Calu3 (cell line): ENCODE measurements at regions not wholly inside any gene's neighbourhood (a gene's known extent, or its start where the extent isn't known, plus 50 kb on each side); places are given as distances from the start of the nearest gene placed in this dataset.
A peak's percentile ranks its signal among the peaks of the same experiment; 100 is the strongest.

ENCODE experiments used
- BruUV-seq: library from RNA; stranded (reverse); fragments of 400-500 nt; replicated peaks from 2 replicates; lab custom pipeline; 2021; lab: Mats Ljungman, UMichigan
- CTCF ChIA-PET: fragments of 300-600 bp; sonication (Branson Sonifier 250); formaldehyde crosslinking; loops from one replicate; lab custom pipeline; 2022; ENCODE audit warnings: antibody characterized with exemption; lab: Charles Lee
- DNase-seq: peaks from one replicate; pipeline ENCODE4 v3.0.0; 2022
- H3K27ac Mint-ChIP-seq: one replicate; pipeline ENCODE4 v1.8.0; 2022; ENCODE audit warnings: mixed read lengths; ENCODE audit not compliant: unreplicated experiment
- H3K27me3 Mint-ChIP-seq: one replicate; pipeline ENCODE4 v1.8.0; 2022; ENCODE audit warnings: mixed read lengths; ENCODE audit not compliant: unreplicated experiment
- H3K36me3 Mint-ChIP-seq: one replicate; pipeline ENCODE4 v1.8.0; 2022; ENCODE audit warnings: mild to moderate bottlenecking, moderate library complexity, mixed read lengths; ENCODE audit not compliant: insufficient read depth, unreplicated experiment
- H3K4me1 Mint-ChIP-seq: one replicate; pipeline ENCODE4 v1.8.0; 2022; ENCODE audit warnings: mild to moderate bottlenecking, low read depth, mixed read lengths; ENCODE audit not compliant: unreplicated experiment
- H3K4me3 Mint-ChIP-seq: one replicate; pipeline ENCODE4 v1.8.0; 2022; ENCODE audit warnings: mild to moderate bottlenecking, low read depth, moderate library complexity, mixed read lengths; ENCODE audit not compliant: unreplicated experiment
- H3K9me3 Mint-ChIP-seq: one replicate; pipeline ENCODE4 v1.8.0; 2022; ENCODE audit warnings: low read depth, mixed read lengths; ENCODE audit not compliant: unreplicated experiment
- intact Hi-C: fragments of 100-400 bp; cut with micrococcal nuclease; formaldehyde crosslinking; loops from one replicate; pipeline ENCODE4 v1.10.0; 2022; ENCODE audit not compliant: unreplicated experiment
- TF ChIP-seq, protein P1 (sequence below): fragments of 200-600 bp; IDR thresholded peaks from one replicate; pipeline ENCODE4 v1.8.0; 2022; ENCODE audit warnings: antibody characterized with exemption; ENCODE audit not compliant: unreplicated experiment

DNA sequence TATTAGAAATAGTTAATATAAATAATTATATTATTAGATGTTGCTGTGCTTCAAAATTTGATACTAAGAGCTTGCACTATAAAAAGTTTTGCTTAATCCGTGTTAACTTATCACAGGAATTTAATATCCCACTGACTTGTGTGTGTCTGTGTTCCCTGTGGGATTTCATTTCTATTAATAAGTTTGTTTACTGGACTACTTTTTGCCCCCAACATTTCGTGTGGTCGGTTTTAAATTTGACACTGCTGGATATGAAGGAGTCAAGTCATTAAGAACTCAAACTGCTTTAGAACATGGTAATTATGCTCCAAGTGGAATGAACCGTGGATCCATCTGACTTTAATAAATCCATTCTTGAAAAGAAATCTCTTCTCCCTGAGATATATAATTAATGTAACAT is 182.2 kb upstream of the NUDT4 start:
- intact Hi-C loops, result loop anchor here (5.0 kb wide), 1 partner anchor 48 kb away; no protein-coding TSS in a partner anchor
- H3K36me3 Mint-ChIP-seq, result no peaks in the 10 kb centered on the region

DNA sequence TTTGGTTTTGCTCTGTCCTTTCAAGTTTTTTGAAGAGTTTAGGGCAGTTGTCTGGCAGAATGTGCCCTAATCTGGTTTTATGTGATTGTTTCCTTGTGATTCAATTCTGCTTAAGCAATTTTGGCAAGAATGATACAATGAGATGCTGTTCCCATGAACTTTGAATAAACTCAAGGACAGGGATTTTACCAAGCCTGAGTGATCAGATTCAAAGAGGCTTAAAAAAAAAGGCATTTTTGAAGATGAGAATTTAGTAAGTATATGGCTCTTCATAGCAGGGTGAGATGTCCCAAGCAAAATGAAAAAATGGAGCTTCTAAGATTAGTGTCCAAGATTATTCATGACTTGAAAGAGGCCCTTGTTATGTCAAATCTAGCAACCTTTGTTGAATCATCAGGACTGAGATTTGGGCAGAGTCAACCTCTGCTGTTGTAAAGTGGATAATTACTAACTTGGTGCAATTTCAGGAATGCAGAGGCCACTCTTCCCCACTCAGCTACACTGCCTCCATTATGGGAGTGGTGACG is 180.6 kb upstream of the NUDT4 start:
- CTCF ChIA-PET, result interaction anchor here (0.5 kb wide), 1 partner anchor 187 kb away, joined by 5 read pairs; no protein-coding TSS in a partner anchor
- H3K9me3 Mint-ChIP-seq, result no peaks in the 10 kb centered on the region
- no peak overlapping the region for H3K4me3 Mint-ChIP-seq
- H3K4me1 Mint-ChIP-seq, result peaks cover 38% of the 10 kb centered on the region
- H3K27ac Mint-ChIP-seq, result no peak overlapping the region
- DNase-seq, result no peak
- H3K27me3 Mint-ChIP-seq, result no peaks in the 10 kb centered on the region
- TF ChIP-seq, protein P1, sequence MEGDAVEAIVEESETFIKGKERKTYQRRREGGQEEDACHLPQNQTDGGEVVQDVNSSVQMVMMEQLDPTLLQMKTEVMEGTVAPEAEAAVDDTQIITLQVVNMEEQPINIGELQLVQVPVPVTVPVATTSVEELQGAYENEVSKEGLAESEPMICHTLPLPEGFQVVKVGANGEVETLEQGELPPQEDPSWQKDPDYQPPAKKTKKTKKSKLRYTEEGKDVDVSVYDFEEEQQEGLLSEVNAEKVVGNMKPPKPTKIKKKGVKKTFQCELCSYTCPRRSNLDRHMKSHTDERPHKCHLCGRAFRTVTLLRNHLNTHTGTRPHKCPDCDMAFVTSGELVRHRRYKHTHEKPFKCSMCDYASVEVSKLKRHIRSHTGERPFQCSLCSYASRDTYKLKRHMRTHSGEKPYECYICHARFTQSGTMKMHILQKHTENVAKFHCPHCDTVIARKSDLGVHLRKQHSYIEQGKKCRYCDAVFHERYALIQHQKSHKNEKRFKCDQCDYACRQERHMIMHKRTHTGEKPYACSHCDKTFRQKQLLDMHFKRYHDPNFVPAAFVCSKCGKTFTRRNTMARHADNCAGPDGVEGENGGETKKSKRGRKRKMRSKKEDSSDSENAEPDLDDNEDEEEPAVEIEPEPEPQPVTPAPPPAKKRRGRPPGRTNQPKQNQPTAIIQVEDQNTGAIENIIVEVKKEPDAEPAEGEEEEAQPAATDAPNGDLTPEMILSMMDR, result no peak
- intact Hi-C loops, result loop anchor here (5.0 kb wide), 1 partner anchor 50 kb away; no protein-coding TSS in a partner anchor
- BruUV-seq, result no TSS peak
- H3K36me3 Mint-ChIP-seq, result no peaks in the 10 kb centered on the region

More for the DNA sequence above, 182.2 kb upstream of the NUDT4 start:
- no TSS peak for BruUV-seq
- CTCF ChIA-PET, result interaction anchor here (0.6 kb wide), 1 partner anchor 596 kb away, joined by 8 read pairs; no protein-coding TSS in a partner anchor
- TF ChIP-seq, protein P1, result no peak
- H3K27me3 Mint-ChIP-seq, result no peaks in the 10 kb centered on the region
- H3K4me1 Mint-ChIP-seq, result peaks cover 37% of the 10 kb centered on the region
- H3K4me3 Mint-ChIP-seq, result no peak overlapping the region
- DNase-seq, result no peak
- no peak overlapping the region for H3K27ac Mint-ChIP-seq
- no peaks in the 10 kb centered on the region for H3K9me3 Mint-ChIP-seq

DNA sequence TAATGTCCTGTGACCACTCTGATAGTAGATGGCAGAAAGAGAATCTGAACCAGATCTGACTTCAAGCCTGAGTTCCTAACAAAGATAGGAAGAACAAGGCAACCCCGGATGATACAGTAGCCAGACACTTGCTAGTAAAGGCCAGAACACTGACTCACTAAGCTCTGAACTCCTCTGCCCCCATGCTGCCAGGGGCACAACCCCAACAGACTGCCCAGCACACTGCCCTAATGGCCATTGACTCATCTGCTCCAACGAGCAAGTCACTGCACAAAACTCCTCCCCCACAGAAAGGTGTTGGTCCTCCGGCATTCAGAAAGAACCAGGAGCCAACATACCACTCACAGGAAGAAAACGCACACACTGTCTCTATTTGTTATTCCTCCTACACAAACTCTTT is 179.6 kb upstream of the NUDT4 start:
- intact Hi-C loops, result loop anchor here (5.0 kb wide), 1 partner anchor 51 kb away; no protein-coding TSS in a partner anchor
- CTCF ChIA-PET, result no interaction called here
- TF ChIP-seq, protein P1, result no peak
- H3K36me3 Mint-ChIP-seq, result no peaks in the 10 kb centered on the region
- H3K9me3 Mint-ChIP-seq, result no peaks in the 10 kb centered on the region
- H3K27me3 Mint-ChIP-seq, result no peaks in the 10 kb centered on the region
- DNase-seq, result peak; percentile 50
- no peak overlapping the region for H3K4me3 Mint-ChIP-seq
- peak overlapping the region; percentile 23 for H3K27ac Mint-ChIP-seq
- H3K4me1 Mint-ChIP-seq, result peaks cover 38% of the 10 kb centered on the region
- no TSS peak for BruUV-seq

DNA sequence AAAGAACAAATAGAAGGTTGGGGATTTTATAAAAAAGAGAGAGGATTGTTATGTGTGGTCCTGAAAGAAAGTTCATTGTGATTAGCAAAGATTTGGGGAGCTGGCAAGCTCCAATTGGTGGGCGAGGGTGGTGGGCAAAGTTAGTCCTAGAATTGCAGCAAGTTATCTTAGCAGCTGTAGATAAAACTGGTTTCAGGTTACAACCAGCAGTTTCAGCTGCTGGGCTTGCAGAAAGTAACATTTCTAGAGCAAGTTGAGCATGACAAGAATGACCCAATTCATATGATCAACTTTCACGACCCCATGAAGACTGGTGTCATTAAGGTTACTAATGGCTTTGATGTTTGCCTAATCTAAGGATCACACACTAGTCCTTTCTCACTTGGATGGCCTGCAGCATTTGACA is 177.9 kb upstream of the NUDT4 start:
- no peak overlapping the region for H3K4me3 Mint-ChIP-seq
- H3K9me3 Mint-ChIP-seq, result no peaks in the 10 kb centered on the region
- BruUV-seq, result no TSS peak
- intact Hi-C loops, result loop anchor here (5.0 kb wide), 1 partner anchor 53 kb away; no protein-coding TSS in a partner anchor
- no peak for DNase-seq
- H3K36me3 Mint-ChIP-seq, result no peaks in the 10 kb centered on the region
- H3K27me3 Mint-ChIP-seq, result no peaks in the 10 kb centered on the region
- CTCF ChIA-PET, result no interaction called here
- H3K4me1 Mint-ChIP-seq, result peaks cover 38% of the 10 kb centered on the region
- no peak overlapping the region for H3K27ac Mint-ChIP-seq
- TF ChIP-seq, protein P1, result no peak
